Fibroblast of villous mesenchyme (primary cell): ENCODE measurements at regions not wholly inside any gene's neighbourhood (a gene's known extent, or its start where the extent isn't known, plus 50 kb on each side); places are given as distances from the start of the nearest gene placed in this dataset.

Source experiments
- DNase-seq: peaks from one replicate; pipeline ENCODE4 v3.0.0-alpha.2; 2010; ENCODE audit warnings: low read depth
- H3K4me3 ChIP-seq: 2 replicates; pipeline ENCODE4 v1.5.1; 2011; ENCODE audit warnings: low read depth, mild to moderate bottlenecking, low read length
- TF ChIP-seq, protein P1 (sequence below): IDR thresholded peaks from 2 replicates; pipeline ENCODE4 v1.5.1; 2012; ENCODE audit warnings: low read depth, mild to moderate bottlenecking, low read length; ENCODE audit not compliant: insufficient read depth

DNA sequence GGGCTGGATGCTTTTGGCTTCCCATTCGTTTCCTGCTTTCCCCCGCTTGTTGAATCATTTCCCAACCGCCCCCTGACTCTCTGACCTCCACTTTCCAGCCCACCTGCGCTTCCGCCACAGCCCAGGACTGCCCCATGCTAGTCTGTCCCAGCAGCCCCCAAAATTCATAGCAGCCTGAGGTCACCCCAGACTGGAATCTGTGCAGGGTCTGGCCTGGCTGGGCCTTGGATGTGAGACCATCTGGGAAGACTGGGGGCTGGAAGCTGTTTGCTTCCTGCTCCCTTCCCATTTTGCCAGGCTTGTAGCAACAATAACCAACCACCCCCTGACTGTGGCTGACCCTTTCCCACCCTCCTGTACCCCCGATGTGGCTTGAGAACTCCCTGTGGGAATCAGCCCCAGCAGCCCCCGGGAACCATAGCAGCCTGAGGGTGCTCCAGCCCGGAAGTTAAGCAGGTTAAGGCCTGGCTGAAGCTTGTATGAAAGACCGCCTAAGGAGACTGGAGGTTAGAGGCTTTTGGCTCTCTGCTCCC is 2290.8 kb downstream of the TP53TG3F start:
- TF ChIP-seq, protein P1, sequence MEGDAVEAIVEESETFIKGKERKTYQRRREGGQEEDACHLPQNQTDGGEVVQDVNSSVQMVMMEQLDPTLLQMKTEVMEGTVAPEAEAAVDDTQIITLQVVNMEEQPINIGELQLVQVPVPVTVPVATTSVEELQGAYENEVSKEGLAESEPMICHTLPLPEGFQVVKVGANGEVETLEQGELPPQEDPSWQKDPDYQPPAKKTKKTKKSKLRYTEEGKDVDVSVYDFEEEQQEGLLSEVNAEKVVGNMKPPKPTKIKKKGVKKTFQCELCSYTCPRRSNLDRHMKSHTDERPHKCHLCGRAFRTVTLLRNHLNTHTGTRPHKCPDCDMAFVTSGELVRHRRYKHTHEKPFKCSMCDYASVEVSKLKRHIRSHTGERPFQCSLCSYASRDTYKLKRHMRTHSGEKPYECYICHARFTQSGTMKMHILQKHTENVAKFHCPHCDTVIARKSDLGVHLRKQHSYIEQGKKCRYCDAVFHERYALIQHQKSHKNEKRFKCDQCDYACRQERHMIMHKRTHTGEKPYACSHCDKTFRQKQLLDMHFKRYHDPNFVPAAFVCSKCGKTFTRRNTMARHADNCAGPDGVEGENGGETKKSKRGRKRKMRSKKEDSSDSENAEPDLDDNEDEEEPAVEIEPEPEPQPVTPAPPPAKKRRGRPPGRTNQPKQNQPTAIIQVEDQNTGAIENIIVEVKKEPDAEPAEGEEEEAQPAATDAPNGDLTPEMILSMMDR: no peak

DNA sequence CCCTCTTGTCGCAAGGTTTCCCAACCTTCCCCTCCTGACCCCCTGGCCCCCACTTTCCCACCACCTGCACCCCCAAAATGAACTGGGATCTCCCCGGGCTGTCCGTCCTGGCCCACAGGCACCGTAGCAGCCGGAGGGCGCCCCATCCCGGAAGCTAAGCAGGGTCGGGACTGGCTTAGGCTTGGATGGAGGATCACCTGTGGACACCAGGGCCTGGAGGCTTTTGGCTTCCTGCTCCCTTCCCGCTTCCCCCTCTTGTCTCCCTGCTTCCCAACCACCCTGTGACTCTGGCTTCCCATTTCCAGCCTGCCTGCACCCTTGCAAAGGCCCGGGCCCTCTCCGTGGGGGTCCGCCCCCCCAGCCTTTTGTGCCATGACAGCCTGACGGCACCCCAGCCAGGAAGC is 2291.3 kb downstream of the TP53TG3F start:
- no peak for DNase-seq
- no peak overlapping the region for H3K4me3 ChIP-seq

More for the DNA sequence above, 2290.8 kb downstream of the TP53TG3F start:
- DNase-seq: no peak
- no peak overlapping the region for H3K4me3 ChIP-seq

DNA sequence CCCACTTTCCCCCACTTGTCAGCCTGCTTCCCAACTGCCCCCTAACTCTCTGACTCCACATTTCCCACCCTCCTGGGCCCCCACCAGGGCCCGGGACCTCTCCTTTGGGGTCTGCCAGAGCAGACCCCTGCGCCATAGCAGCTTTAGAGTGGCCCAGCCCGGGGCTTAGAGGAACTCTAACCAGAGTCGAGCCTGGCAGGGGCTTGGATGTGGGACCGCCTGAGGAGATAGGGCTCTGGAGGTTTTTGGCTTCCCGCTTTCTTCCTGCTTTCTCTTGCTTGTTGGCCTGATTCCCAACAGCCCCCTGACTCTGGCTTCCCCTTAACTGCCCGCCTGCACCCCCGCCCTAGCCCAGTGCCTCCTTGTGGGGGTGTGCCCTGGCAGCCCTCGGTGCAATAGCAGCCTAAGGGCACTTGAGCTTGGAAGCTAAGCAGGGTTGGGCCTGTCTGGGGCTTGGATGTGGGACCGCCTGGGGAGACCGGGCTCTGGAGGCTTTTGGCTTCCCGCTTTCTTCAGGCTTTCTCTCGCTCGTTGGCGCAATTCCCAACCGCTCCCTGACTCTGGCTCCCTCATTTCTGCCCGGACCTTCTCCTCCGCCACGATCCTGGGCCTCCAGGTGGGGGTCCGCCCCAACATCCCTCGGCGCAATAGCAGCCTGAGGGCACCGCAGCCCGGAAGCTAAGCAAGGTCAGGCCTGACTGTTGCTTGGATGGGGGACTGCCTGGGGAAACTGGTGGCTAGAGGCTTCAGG is 2292.0 kb downstream of the TP53TG3F start:
- no peak overlapping the region for H3K4me3 ChIP-seq
- TF ChIP-seq, protein P1: no peak
- DNase-seq: no peak

More for the DNA sequence above, 2291.3 kb downstream of the TP53TG3F start:
- TF ChIP-seq, protein P1: no peak

DNA sequence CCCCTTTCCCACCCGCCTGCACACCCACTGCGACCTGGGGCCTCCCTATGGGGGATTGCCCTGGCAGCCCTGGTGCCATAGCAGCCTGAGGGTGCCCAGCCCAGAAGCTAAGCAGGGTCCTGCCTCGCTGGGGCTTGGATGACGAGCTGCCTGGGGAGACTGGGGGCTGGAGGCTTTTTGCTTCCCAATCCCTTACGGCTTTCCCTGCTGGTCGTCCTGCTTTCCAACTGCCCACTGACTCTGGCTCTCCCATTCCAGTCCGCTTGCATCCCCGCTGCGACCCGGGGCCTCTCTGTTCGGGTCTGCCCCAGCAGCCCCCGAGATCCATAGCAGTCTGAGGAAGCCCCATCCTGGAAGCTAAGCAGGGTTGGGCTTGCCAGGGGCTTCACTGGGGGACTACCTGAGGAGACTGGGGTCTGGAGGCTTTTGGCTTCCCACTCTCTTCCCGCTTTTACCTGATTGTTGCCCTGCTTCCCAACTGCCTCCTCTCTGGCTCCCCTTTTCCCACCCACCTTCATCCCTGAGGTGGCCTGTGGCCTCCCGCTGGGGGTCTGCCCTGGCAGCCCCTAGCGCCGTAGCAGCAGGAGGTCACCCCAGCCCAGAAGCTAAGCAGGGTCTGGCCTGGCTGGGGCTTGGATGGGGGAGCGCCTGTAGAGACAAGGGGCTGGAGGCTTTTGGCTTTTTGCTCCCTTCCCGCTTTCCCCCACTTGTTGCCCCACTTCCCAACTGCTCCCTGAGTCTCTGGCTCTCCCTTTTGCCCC is 2292.8 kb downstream of the TP53TG3F start:
- H3K4me3 ChIP-seq: no peak overlapping the region
- no peak for DNase-seq
- TF ChIP-seq, protein P1: no peak

DNA sequence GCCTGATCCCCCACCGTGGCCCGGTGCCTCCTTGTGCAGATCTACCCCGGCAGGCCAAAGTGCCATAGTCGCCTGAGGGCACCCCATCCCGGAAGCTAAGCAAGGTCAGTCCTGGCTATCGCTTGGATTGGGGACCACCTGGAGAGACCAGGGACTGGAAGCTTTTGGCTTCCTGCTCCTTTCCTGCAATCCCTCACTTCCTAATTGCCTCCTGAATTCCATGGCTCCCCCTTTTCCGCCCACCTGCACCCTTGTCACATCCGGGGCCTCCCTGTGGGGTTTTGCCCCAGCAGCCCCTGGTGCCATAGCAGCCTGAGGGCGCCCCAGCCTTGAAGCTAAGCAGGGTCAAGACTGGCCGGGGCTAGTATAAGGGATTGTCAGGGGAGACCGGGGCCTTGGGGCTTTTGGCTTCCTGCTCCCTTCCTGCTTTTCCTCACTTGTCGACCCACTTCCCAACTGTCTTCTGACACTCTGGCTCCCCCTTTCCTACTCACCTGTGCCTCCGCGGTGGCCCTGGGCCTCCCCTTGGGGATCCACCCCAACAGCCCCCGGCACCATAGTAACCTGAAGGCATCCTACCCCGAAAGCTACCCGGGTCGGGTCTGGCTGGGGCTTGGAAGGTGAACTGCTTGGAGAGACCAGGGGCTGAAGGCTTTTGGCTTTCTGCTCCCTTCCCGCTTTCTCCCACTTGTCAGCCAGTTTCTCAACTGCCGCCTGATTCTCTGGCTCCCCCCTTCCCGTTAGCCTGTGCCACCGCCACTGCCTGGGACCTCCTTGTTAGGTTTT is 2293.6 kb downstream of the TP53TG3F start:
- DNase-seq: no peak

More for the DNA sequence above, 2293.6 kb downstream of the TP53TG3F start:
- no peak overlapping the region for H3K4me3 ChIP-seq
- TF ChIP-seq, protein P1: no peak
